A204.1 (cell line): ENCODE measurements at regions not wholly inside any gene's neighbourhood (a gene's known extent, or its start where the extent isn't known, plus 50 kb on each side); places are given as distances from the start of the nearest gene placed in this dataset.
"Not testable (repeated sequence)": the region's sequence is repeated elsewhere in the genome, so short reads cannot be mapped to it uniquely, and the experiment has no call there.

Experiments used
- FAIRE-seq: peaks from 2 replicates; lab custom pipeline; 2012; peaks lifted over from hg19 to GRCh38; lab: Jason Lieb, UNC

DNA sequence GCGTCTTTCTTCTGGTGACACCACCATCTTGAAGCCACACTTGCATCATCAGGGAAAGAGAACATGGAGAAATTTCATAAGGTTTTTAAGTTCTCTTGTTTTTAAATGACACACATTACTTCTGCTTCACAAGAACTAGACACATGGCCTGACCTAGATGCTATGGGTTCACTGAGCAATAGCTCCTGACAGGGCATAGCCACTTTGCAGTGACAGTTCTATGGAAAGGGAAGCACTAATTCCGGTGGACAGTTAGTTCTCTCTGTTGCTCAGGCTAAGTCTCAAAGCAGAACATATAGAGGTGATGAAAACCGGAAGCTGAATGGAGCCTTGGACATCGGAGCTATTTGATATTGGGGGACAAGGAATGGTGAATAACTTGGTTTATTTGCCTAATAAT is 940.1 kb upstream of the WWC1 start:
- no peak for FAIRE-seq

DNA sequence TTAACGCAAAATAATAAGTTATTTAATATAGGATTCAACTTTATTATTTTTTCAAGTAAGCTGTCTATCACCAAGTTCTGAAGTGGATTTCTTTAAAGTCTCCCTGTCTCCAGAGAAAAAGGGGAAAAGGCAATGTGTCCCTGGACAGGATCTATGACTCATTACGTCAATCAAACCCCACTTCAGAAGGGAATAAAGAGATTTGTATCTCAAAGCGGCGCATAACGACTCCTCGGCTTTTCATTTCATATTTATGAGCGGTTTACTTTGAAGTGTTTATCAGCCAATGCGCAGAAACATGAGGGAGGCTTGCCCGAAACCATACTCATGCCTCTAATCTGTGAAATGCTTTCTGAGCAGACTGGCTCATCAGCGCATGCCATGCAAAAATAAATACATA is 938.6 kb upstream of the WWC1 start:
- no peak for FAIRE-seq

DNA sequence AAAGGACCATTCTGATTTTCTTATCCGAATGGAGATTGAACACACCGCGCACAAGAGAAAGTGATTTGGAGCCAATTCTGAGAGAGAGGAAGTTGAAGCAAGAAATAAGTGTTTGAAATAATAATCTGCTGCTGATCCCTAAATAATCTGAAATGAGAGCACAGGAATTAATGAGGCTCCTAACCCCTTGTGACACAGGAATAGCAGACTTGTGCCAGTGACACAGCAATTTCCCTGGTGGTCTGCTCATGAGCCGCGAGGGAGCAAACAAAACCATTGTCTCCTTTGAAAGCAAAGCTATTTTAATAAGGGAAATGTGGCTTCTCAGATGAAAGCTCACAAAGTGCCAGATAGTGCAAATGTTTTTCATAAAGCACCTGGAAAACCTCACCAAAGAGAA is 936.1 kb upstream of the WWC1 start:
- FAIRE-seq: no peak

DNA sequence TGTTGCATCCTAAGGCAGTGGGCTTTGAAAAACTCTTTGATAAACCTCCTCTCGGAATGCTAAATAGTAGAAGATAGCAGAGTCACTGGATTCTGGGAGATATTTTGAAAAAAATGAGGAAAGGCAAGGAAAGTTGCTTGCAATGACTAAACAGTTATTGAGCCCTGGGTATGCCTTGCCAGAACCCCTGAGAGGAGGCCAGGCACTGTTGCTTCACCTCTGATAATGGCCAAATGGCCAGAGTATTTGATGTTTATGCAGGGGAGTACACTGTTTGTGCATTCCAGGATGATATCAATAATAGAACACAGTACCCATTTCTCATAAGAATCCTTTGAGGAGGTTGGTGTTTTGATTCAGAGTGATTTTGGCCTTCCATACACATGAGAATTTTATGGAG is 935.1 kb upstream of the WWC1 start:
- FAIRE-seq: no peak

DNA sequence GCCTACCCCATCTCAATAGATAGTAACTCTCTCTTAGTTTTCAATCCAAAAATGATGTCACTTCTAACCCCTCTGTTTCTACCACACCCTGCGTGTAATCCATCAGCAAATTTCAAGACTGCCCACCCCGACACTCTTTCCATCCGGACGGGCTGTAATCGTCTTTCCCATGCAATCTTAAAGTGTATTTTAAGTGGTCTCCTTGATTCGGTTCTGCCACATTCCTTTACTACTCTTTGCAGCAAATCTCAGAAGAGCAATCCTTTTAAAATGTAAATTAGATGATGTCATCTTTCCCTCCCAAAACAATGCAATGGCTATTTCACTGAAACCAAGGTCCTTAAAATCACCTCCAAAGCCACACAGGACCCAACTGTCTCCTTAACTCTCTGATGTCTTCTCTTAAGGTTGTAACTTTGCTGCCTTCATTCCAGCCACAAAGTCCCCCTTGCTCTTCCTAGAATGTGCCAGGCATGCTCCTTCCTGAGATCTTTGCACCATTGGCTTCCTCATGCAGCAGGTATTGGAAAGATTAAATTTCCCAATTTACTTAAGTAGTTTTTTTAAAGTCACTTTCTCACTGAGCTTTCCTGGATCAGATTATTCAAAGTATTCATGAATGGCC is 932.5 kb upstream of the WWC1 start:
- no peak for FAIRE-seq

DNA sequence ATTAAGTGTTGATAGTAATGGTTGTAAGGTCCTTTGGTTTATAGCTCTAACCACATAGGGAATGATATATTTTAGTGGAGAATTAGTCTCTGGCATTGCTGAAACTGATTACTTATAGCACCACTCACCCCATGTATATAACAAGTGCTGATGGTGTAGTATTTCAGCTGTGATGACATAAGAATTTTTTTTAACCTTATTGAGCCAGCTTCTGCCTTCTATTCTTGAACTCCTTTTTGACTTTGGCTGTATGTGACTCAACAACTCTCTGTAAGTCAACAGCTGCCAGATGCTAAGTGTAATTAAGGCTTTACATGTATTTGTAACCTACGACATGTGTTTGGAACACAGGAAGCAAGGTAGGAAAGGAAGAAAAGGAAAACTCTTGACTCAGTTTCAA is 929.6 kb upstream of the WWC1 start:
- no peak for FAIRE-seq

DNA sequence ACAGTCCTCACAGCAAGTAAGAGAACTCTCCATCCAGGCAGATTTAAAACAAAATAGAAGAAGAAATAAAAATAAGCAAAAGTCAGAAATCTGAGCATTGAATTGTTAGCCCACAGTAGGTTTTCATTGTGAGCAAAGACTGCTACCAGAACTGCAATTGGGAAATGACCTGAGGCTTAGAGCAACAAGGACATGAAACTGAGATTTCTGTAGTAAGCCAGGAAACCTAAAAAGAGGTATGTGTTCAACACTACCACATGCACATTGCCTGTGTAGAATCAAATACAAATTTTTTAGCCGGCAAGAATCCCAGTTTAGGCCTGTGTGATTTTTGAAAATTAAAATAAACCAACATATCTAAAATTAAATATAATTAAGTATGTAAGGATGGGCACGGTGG is 928.4 kb upstream of the WWC1 start:
- FAIRE-seq: no peak

DNA sequence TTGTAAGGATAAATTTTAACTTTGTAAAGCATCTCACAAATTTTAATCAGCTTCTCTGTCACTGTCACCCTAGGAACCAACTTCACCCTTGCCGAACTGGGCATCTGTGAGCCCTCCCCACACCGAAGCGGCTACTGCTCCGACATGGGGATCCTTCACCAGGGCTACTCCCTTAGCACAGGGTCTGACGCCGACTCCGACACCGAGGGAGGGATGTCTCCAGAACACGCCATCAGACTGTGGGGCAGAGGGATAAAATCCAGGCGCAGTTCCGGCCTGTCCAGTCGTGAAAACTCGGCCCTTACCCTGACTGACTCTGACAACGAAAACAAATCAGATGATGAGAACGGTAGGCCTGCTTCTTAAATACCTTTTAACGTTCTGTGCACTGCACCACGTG is 916.3 kb upstream of the WWC1 start:
- FAIRE-seq: no peak

DNA sequence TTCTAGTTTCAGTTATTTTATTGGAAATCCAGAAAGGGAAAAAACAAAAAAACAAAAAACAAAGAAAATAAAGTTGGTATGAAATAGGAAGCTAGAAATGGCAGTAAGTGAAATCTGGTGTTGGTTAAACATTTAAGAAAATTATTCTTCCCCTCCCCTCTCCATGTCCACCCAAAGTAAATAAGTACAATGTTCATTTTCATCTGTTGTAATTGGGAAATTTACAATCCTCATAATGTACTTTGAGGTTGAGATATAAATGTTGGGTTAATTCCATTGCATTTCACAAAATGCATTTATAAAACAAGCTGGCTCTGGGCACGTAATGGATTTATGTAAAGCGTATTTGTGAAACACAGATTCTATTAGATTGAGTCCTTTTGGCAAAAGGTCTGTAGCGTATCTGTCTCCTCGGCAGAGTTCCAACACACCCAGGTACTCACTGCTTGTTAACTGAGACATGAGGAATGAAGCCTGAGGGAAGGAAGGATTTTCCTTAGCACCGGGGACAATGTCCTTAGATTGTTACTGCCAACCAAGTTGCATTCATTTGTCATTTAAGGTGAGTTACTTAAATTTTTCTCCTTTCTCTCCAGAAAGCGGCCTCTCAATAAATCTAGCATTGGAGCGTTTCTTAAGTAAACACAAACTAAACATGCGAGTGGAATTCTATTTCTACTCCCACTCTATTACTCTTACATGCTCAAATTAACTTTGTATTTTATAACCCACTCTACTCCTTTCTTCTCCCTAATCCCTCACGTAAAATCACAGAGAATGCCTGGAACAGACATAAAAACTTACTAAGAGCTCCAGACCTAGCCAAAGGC is 912.3 kb upstream of the WWC1 start:
- no peak for FAIRE-seq

DNA sequence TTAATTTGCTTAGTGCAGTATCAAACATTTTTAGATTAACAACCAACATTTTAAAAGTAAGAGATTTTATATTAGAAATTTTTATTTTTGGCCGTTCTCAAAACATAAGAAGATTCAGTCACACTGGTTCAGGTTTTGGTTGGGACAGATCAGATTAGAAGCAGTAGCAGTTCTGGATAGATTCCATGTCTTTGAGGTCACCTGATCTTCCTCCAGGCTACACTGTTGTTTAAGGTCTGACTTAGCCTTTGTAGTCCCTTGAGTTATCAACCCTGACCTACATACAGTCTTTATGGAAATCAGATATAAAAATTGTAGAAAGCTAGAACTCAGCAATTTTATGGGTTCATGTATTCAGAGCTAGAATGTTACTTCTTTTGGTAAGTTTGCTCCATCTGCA is 910.0 kb upstream of the WWC1 start:
- no peak for FAIRE-seq

DNA sequence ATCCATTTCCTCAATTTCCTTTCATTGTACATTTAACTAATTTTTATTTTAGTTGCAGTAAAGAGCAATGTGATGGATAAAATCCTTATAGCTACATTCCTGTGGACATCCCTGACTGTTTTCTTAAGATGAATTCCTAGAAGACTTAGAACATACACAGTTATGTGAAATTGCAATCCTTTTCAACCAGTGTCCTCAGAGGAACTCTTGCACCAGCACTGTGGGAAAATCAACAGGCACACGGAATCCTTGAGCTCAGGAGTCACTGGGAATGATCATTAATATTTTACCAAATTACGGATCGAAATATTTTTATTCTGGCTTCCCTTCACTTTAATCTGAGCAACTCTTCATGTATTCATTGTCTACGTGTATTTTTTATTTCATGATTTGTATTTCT is 901.9 kb upstream of the WWC1 start:
- no peak for FAIRE-seq

DNA sequence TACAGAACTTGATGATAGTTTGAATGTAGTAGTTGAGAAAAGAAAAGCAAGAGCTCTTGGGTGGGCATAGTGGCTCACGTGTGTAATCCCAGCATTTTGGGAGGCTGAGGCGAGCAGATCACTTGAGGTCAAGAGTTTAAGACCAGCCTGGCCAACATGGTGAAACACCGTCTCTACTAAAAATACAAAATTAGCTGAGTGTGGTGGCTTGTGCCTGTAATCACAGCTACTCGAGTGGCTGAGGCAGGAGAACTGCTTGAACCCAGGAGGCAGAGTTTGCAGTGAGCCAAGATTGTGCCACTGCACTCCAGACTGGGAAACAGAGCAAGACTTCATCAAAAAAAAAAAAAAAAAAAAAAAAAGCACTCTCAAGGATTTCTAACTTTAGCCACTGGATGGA is 900.2 kb upstream of the WWC1 start:
- not testable (repeated sequence) for FAIRE-seq

DNA sequence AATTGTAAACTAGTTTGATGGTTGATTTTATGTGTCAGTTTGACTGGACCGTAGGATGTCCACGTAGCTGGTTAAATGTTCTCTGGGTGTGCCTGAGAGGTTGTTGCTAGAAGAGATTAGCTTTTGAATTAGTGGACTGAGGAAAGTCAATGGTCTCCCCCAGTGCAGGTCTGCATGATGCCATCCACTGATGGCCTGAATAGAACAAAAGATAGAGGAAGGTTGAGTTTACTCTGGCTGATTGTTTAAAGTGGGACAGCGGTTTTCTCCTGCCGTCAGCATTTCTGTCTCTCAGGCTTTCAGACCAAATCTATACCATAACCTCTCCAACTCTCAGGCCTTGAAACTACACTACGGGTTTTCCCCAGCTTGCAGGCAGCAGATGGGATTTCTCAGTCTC is 899.2 kb upstream of the WWC1 start:
- FAIRE-seq: no peak

DNA sequence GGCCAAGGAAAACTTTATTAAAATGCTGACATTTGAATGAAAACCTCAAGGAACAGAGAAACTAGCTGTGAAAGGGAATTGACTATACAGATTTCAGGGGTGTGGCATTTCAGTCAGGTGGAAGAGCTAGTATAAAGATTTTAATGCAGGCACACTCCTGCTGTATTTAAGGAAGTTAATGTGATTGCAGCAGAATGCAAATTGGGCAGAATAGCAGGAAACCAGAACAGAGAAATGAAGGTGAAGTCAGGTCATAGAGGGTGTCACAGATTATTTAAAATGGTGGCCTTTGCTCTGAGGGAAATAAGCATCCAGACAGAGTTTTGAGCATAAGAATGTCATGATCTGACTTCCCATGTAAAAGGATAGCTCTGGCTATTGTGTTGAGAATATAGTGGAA is 898.1 kb upstream of the WWC1 start:
- no peak for FAIRE-seq

DNA sequence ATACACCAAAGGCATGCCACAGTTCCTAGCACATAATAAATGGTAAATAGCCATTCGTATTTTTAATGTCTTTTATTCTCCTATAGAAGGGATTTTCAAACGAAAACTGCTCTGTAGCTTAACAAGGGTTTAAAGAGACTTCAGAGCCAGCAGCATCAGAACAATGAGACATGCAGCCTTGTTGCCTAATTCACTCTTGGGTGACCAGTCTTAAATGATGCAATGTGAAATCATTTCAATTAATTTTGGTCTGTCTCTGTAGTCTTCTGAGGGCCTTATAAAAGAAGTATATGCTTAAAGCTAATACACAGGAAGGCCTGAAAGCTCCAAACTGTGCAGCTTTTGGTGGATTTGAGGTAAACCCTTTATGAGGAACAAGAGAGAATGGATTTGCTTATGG is 888.8 kb upstream of the WWC1 start:
- no peak for FAIRE-seq

DNA sequence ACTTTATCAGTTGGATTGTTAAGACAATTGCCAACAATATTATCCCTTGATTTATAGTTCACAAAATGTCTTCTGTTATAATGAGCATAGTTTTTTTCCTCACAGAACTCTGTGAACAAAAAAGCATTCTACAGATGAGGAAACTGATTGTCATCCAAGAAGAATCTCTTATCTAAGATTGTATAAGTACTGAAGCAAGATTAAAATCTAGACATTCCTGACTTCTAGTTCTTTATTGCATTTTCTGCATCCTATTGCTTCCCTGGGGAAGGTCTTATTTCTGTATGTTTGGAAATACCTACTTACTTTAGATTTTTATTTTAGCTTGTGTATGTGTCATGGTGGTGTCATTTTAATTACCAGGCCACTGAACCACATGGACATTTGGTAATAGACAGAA is 884.9 kb upstream of the WWC1 start:
- no peak for FAIRE-seq

DNA sequence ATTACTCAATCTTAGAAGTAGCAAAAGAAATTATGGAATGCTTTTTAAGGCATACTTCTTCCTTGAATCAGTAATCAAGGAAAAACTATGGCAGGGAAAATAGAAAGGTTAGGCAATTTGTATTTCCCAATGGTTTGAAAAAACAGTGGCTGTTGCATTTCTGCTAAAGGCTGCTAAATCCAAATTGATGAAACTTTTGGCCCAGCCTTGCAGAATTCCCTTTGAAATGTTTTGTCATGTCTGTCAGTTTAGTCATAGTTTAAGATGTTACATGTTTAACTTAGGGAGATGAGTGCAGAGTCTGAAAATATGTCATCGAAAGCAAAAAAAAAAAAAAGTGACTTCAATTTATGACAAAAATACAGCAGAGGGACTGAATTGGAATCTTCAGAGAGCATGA is 878.9 kb upstream of the WWC1 start:
- FAIRE-seq: no peak

DNA sequence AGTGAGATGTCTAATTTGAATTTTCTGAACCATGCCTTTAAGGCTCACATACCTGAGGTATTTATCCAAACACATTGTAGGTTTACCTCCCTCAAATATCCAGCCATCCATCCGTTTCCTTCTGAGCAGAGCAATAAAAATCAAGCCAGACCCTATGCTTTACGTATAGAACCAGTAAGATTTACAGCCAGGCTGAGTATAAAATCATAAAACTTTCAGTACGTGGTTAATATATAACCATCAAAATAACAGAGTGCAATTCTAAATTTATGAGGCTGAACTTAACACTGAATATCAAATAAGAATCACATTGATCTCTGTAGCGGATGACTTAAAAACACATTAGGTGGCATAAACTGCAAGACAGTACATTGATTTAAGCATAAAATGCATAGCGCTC is 877.9 kb upstream of the WWC1 start:
- no peak for FAIRE-seq

DNA sequence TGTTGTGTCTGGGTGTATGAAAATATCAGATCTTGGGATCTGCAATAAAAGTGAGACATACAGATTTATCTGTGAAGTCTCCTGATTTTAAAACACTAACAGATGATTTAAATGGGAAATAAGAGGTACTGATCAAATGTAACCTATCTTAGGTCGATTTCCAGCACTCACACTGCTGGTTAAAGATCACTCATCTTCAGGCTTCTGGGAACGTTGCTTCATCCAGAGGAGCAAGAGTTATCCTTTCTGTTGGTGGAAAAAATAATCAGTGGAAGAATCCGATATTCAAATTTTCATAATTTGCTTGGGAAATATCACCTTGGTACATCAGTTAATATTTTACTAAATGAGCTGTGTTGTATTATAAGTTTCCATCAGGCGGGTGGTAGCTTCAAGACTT is 876.8 kb upstream of the WWC1 start:
- FAIRE-seq: no peak

DNA sequence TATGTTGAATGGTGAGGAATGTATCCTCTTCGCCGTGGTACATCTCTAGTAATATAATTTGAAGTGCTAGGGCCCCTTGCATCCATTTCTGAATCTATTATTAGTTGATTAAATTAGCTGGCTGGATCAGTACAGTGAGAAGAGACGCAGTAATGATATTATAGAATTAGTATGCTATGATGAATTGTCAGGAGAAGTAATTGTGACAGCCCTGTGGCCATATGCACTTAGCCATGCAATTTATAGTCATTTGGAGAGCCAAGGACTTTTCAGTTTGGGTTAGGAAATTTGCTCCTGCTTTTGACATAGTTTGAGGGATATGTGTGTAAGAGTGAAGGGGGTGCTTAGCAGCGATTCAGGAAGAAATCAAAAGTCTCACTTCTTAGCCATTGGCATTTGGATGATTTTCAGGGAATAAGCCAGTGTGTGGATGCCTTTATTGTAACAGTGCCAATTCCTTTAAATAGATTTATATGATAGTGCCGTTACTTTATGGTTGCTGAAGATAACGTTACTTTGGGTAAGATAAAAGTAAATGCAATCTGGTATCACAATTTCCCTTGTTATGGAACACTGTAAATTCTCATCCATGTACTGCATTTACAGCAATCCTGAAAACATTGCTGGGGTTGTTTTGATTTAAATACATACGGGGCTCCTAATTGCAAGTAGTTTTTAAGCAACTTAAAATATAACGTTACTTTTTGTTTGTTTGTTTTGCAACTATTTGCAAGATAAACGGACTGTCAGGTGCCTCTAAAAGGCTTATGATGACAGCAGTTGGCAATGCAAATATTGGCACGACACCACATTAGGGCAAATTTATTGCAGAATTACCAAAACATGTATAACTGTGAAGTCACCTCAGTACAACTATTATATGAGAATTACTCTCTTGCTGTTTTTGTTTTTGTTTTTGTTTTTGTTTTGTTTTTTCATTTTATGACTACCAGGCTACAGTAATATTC is 875.4 kb upstream of the WWC1 start:
- FAIRE-seq: no peak

DNA sequence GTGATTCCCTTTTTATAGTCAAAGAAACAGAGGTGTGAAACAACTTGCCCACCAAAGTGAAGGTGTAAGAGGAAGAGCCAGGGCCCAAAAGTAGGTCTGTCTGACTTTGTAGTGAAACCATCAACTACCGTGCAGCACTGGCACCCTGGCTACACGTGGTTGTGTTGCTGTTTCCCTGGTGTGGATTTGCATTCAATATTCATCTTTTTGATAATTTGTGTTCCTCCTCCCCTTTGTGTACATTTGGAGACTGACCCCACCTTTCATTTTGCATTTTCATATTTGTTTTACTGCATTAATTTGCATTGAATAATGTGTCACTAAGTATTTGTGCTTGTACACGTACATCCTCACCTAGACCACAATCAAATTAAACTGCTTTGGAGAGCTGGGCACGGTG is 873.8 kb upstream of the WWC1 start:
- FAIRE-seq: no peak

DNA sequence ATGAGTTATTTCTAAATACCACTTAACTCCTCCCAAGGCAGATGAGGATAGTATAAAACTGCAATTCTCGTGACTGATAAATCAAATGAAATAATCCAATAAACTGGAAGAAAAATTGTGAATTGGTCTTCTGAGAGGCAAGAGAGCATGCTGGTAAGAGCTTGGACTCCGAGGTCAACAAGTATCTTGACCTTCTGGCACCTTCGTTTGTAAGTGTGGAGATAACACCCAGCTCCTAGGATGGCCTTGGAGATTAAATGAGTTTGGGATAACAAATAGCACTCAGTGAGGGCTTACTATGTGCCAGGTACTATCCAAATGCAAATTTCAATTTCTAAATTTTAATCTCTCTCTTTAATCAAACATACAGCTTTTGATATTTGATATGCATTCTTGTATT is 866.3 kb upstream of the WWC1 start:
- FAIRE-seq: no peak

DNA sequence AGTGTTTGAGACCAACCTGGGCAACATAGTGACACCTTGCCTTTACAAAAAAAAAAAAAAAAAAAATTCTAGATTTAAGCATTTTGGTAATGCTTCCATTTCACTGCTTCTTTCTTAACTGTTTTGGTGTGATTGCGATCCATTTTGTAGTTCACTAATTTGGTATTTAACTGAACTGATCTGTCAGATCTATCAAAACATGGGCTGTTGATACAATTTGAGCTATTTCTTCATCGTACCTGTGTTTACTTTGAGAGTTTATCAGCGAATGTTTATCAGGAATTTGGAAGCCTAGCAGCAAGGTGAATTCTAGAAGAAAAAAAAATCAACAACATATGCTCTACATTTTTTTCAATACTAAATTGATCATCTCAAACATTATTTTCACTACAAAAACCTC is 864.9 kb upstream of the WWC1 start:
- FAIRE-seq: no peak
